ENCODE measurements at regions not wholly inside any gene's neighbourhood (a gene's known extent, or its start where the extent isn't known, plus 50 kb on each side); places are given as distances from the start of the nearest gene placed in this dataset.
"Not testable (repeated sequence)": the region's sequence is repeated elsewhere in the genome, so short reads cannot be mapped to it uniquely, and the experiment has no call there.

DNA sequence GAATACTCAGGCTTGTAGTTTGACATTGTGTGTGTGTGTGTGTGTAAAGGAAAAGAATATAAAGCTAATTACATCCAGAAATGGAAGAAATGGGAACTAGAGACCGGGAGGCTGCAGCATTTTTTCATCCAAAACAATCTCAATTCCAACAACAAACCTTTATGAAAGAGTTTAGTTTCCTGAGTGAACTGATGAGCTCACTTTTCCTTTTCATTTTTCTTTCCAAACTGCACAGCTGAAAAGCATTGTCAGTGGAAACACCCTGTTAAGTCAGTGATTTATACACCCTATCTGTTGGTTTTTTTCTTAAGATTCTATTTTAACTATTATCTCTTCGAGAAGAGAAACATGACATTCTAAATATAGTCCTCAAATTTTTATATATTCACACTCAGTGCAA lies 130.9 kb downstream of the RFPL4B start:
- H3K36me3 ChIP-seq: no peaks in the 10 kb centered on the region
- intact Hi-C loops (cut with DNase I): no loop called here
- WGBS: 19% methylated on average over 2 of the region's 2 CpGs

GRCh38 chr6:112479975-112480374 lies 132.8 kb downstream of the RFPL4B start:
- H3K4me1 ChIP-seq; H3K4me3 ChIP-seq; H3K27ac ChIP-seq (replicated peaks in 1 of 4); H3K36me3 ChIP-seq; DNase-seq (ENCODE audit: extremely low spot score); intact Hi-C loops (cut with DNase I); H3K27me3 ChIP-seq; H3K9me3 ChIP-seq: not testable (repeated sequence)
- 90% methylated on average over 5 of the region's 5 CpGs for WGBS

More for the DNA sequence above, 130.9 kb downstream of the RFPL4B start:
- TF ChIP-seq POLR2A (IDR thresholded peaks at IDR 0.05; ENCODE audit: low read depth) (no peak), POLR2AphosphoS5 (IDR thresholded peaks at IDR 0.05) (no peak)
- DNase-seq (ENCODE audit: extremely low spot score): no peak
- no peak overlapping the region for H3K4me3 ChIP-seq
- no peaks in the 10 kb centered on the region for H3K27me3 ChIP-seq
- no peaks in the 10 kb centered on the region for H3K4me1 ChIP-seq
- no peaks in the 10 kb centered on the region for H3K9me3 ChIP-seq
- no peak overlapping the region for H3K27ac ChIP-seq (replicated peaks in 1 of 4)

GRCh38 chr6:112480553-112480952 lies 133.4 kb downstream of the RFPL4B start:
- intact Hi-C loops (cut with DNase I): no loop called here
- WGBS: 88% methylated on average over 1 of the region's 1 CpG
- TF ChIP-seq EP300 (IDR thresholded peaks at IDR 0.05): no peak
- TF ChIP-seq, protein P1, sequence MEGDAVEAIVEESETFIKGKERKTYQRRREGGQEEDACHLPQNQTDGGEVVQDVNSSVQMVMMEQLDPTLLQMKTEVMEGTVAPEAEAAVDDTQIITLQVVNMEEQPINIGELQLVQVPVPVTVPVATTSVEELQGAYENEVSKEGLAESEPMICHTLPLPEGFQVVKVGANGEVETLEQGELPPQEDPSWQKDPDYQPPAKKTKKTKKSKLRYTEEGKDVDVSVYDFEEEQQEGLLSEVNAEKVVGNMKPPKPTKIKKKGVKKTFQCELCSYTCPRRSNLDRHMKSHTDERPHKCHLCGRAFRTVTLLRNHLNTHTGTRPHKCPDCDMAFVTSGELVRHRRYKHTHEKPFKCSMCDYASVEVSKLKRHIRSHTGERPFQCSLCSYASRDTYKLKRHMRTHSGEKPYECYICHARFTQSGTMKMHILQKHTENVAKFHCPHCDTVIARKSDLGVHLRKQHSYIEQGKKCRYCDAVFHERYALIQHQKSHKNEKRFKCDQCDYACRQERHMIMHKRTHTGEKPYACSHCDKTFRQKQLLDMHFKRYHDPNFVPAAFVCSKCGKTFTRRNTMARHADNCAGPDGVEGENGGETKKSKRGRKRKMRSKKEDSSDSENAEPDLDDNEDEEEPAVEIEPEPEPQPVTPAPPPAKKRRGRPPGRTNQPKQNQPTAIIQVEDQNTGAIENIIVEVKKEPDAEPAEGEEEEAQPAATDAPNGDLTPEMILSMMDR (IDR thresholded peaks at IDR 0.05): no peak
- TF ChIP-seq POLR2A (IDR thresholded peaks at IDR 0.05; ENCODE audit: low read depth): no peak
- TF ChIP-seq POLR2AphosphoS5 (IDR thresholded peaks at IDR 0.05): no peak
- no peaks in the 10 kb centered on the region for H3K27me3 ChIP-seq
- H3K9me3 ChIP-seq: no peaks in the 10 kb centered on the region
- H3K36me3 ChIP-seq: no peaks in the 10 kb centered on the region
- H3K4me1 ChIP-seq: no peaks in the 10 kb centered on the region
- H3K27ac ChIP-seq (replicated peaks in 1 of 4): no peak overlapping the region
- no peak overlapping the region for H3K4me3 ChIP-seq
- no peak for DNase-seq (ENCODE audit: extremely low spot score)

DNA sequence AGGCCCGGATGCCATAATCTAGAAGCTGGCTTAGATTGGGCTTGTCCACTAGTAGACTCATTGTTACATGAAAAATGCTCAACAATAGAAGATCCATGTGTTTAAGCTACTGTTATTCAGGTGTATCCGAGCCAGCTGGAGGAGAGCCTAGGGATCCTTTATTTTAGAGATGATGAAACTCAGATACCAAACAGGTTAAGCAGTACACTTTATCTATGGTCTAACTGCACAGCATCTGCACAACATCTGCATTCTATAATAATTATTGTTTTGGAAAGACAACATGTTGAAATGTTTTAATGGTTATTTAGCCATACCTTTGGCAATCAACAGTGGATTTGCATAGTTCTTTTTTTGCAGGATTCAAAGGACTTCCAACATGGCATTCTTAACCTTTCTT lies 134.1 kb downstream of the RFPL4B start:
- WGBS: 71% methylated on average over 2 of the region's 2 CpGs
- no peak overlapping the region for H3K27ac ChIP-seq (replicated peaks in 1 of 4)
- H3K36me3 ChIP-seq: no peaks in the 10 kb centered on the region
- intact Hi-C loops (cut with DNase I): no loop called here
- no peak for TF ChIP-seq EP300 (IDR thresholded peaks at IDR 0.05)
- TF ChIP-seq POLR2A (IDR thresholded peaks at IDR 0.05; ENCODE audit: low read depth): no peak
- TF ChIP-seq, protein P1 (IDR thresholded peaks at IDR 0.05): no peak
- TF ChIP-seq POLR2AphosphoS5 (IDR thresholded peaks at IDR 0.05): no peak
- peaks cover 0 to 5% (median 0%) of the 10 kb centered on the region in 4 donors for H3K4me1 ChIP-seq
- no peaks in the 10 kb centered on the region for H3K9me3 ChIP-seq
- no peaks in the 10 kb centered on the region for H3K27me3 ChIP-seq
- no peak overlapping the region for H3K4me3 ChIP-seq
- no peak for DNase-seq (ENCODE audit: extremely low spot score)

DNA sequence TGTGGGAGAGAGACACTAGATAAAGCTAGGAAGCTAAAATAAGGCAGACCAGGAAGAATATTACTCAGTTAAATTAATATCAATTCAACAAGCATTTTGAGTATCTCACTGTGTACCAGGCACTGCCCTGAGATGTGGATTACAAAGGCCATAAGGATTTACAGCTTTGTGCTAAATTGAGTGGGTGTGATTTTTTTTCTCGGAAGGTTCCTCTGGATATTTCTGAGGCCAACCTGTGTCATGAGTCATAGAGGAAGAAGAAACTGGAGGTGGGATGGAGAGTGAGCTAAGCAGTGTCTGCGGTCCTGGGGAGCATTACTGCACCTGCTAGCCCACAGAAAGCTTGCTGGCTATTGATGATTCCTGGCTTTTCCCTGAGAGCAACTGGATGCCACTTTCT lies 135.2 kb downstream of the RFPL4B start:
- TF ChIP-seq EP300 (IDR thresholded peaks at IDR 0.05) (no peak), POLR2AphosphoS5 (IDR thresholded peaks at IDR 0.05) (no peak), POLR2A (IDR thresholded peaks at IDR 0.05; ENCODE audit: low read depth) (no peak)
- TF ChIP-seq, protein P1 (IDR thresholded peaks at IDR 0.05): no peak
- Histone ChIP-seq H3K27me3 (no peaks in the 10 kb centered on the region), H3K9me3 (no peaks in the 10 kb centered on the region), H3K4me3 (no peak overlapping the region), H3K27ac (replicated peaks in 1 of 4) (no peak overlapping the region), H3K4me1 (peaks cover 0 to 9% (median 0%) of the 10 kb centered on the region in 4 donors), H3K36me3 (no peaks in the 10 kb centered on the region)
- DNase-seq (ENCODE audit: extremely low spot score): no peak
- WGBS: 71% methylated on average over 2 of the region's 2 CpGs
- intact Hi-C loops (cut with DNase I): no loop called here

DNA sequence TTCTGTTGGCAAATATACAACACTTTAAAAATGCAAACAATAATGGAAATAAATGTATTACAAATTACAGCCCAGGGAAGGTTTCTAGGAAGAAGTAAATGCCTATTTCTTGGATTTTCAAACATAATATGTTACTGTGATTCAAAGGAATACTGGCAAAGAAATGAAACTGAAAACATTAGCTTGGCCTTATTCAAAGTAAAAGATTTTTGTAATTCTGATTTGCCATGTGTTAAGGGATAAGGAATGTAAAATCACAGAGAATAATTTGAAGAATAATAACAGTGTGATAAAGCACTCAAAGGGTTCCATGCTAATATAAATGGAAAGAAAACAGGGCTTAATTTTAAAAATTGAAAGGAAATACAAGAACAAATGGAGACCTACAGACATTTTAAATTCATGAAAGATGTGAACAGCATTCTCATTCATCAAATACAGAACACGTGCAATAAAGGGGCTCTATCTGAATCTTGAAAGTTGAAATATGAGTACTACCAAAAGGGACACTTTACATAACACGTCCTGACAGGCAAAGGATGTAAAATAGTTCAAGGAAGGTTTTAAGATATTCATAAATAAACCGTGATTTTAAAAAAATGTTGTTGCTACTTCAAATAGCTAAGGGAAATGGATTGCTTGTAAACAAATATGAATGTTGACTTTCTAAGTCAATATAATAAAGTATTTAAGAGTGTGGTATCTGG lies 138.1 kb downstream of the RFPL4B start:
- H3K4me1 ChIP-seq: peaks cover 0 to 9% (median 0%) of the 10 kb centered on the region in 4 donors
- TF ChIP-seq, protein P1 (IDR thresholded peaks at IDR 0.05): no peak
- TF ChIP-seq POLR2AphosphoS5 (IDR thresholded peaks at IDR 0.05) (no peak), EP300 (IDR thresholded peaks at IDR 0.05) (no peak), POLR2A (IDR thresholded peaks at IDR 0.05; ENCODE audit: low read depth) (no peak)
- no peak overlapping the region for H3K4me3 ChIP-seq
- no peaks in the 10 kb centered on the region for H3K36me3 ChIP-seq
- no peak for DNase-seq (ENCODE audit: extremely low spot score)
- H3K27me3 ChIP-seq: no peaks in the 10 kb centered on the region
- WGBS: 56% methylated on average over 3 of the region's 3 CpGs
- no peak overlapping the region for H3K27ac ChIP-seq (replicated peaks in 1 of 4)
- no peaks in the 10 kb centered on the region for H3K9me3 ChIP-seq
- intact Hi-C loops (cut with DNase I): no loop called here
